ENCODE measurements at regions not wholly inside any gene's neighbourhood (a gene's known extent, or its start where the extent isn't known, plus 50 kb on each side); places are given as distances from the start of the nearest gene placed in this dataset.
"Not testable (repeated sequence)": the region's sequence is repeated elsewhere in the genome, so short reads cannot be mapped to it uniquely, and the experiment has no call there.

DNA sequence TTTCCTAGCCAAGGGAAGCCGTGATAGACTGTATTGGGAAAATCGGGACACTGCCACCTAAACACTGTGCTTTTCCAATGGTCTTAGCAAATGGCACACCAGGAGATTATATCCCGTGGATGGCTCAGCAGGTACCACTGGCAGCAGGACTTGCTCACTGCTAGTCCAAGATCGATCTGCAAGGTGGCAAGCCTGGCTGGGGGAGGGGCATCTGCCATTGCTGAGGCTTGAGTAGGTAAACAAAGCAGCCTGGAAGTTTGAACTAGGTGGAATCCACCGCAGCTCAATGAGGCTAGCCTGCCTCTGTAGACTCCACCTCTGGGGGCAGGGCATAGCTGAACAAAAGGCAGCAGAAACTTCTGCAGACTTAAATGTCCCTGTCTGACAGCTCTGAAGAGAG, 1262.7 kb upstream of the ZEB2 start:
- not testable (repeated sequence) for DNase-seq

- no peak for DNase-seq
Measured at GRCh38 chr2:145777914-145778313, 1258.0 kb upstream of the ZEB2 start.

GRCh38 chr2:145777297-145777696, 1257.4 kb upstream of the ZEB2 start:
- DNase-seq, result no peak

DNA sequence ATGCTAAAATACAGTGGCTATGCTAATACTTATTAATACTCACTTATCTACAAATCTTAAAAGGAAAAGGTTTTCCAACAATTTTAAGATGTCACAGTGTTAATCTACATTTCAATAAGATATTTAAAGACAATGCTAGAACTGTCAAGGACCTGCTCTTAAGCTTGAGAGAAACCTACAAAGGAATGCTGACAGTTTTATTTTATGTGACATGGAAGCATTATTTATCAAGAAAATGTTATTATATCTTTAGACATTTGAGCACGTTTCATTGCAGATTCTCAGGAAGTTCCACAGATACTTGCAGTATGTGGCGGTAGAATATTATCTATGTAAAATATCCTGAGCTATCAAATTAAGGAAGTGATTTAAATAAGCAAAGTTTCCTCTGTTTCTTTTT, 1255.7 kb upstream of the ZEB2 start:
- no peak for DNase-seq

- DNase-seq, result no peak
Measured at GRCh38 chr2:145771525-145771924, 1251.6 kb upstream of the ZEB2 start.

DNA sequence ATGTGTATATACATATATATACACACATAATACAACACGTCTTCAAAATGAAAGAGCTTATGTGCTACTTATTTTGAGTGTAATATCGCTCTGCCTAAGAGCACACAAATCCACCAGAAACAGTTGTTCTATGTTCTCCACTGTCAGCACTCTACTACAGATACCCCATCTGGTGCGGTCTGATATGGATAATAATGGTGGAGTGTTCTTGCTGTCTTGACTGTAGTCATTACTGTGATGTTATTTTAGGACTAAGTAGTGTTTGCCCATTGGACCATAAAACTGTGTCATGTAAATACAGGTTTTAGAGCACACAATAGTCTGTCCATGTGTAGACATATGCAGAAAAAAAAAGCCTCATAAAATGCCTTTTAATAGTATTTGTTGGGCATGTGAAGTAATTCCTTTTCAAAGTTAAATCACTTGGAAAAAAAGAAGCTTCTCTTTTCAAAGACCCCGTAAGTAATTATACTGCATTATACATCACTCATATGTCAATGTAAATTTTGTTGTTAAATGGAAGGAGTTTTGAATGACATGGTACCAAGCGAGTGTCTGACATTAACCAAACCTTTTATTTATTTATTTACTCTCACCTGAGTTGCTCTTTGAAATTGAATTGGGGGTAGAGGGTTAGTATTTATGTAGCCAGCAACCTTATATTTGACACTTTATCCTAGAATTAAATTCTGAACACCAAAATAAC, 1249.2 kb upstream of the ZEB2 start:
- DNase-seq, result peak; percentile 27

DNA sequence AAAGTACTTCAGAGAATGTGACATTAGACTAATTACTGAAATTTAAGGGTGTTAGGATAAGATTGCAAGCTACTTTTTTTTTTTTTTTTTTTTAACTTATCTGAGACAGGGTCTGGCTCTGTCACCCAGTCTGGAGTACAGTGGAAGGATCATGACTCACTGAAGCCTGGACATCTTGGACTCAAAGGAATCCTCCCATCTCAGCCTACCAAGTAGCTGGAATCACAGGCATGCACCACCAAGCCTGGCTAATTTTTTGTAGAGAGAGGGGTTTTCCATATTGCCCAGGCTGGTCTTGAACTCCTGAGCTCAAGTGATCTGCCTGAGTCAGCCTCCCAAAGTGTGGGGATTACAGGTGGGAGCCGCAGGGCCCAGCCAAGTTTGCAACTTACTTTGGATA, 1246.0 kb upstream of the ZEB2 start:
- DNase-seq, result no peak

GRCh38 chr2:145764631-145765030, 1244.7 kb upstream of the ZEB2 start:
- no peak for DNase-seq

GRCh38 chr2:145760781-145761649, 1241.1 kb upstream of the ZEB2 start:
- no peak for DNase-seq

DNA sequence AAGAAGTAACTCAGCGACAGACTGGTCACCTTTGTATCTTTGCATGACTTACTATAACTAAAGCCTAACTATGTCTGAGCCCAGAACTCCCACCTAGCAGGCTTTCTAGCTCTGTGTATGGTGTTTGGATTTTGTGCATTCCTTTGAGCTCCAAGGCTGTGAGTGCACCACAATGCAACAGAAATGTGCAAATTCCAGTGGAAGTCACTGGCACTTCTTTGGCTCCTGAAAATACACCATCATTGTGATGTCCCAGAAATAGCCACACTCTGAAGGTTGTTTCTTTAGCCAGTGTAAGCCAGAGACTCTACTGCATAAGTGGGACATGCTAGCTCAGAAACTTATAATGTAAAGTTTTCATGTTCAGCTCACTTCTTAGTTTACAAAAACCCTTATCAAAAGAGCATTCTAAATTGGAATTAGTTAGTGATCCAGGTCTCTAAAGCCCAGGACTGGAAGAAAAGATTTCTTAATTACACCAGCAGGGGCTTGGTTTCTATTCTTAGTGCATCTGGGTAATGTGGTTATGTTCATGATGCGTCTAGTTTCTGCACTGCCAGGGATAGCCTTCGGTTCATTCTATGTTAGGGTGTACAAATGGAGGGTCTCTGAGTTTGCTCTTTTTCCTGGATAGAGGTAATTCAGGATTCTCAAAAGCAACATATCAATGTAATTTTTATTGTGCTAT, 1239.5 kb upstream of the ZEB2 start:
- DNase-seq, result no peak

GRCh38 chr2:145757503-145758246, 1237.8 kb upstream of the ZEB2 start:
- DNase-seq, result no peak

DNA sequence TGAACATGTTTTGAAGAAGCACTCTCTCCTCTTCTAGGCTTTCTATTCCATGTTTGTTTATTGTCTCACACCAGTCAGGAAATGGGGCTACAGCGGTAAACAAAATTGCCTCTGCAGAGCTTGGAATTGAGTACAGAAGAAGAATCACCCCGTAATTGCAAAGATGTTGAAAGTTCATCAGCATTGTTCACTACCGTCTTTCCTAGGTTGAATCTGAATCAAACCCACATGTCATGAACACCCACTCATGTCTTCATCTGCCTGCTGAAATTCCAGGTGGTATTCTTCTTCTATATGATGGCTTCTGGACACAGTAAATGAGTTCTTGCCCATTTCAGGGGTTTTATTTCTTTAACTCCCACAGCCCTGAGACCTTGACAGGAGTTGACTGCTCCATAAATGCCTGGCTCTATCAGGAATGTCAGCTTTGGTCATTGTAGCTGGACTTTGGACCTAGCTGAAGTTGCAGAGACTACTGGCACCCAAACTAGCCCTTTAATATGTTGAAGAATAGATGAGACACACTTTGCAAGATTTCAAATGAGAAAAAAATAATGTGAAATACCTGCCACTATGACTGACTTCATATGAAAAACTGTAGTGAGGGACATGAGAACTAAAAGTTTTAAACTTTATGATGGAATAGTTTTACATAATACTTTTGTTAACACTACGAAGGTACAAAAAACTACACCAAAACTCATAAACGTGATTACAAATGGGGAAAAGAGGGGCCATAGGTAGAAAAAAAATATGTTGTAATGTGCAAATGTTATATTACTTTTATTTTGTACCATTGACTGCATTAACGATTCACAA, 1235.3 kb upstream of the ZEB2 start:
- no peak for DNase-seq

DNA sequence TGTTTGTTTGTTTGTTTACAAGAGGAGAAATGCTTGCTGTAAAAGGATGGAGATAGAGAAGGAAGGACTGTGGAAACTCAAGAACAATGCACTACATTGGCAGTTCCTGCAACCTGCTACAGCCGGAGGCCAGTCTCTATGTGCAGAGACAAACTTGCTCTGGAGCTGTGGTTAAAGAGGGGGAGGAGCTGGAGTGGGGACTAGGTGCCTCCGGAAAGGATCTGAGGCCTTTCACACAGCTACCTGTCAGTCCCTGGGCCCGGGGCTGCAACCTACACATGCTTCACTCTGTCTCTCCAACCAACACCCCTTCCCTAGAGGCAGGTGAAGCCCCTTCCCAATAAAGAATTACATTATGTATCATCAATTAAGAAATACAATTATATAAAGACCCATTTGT, 1234.0 kb upstream of the ZEB2 start:
- no peak for DNase-seq

- DNase-seq, result no peak
Measured at GRCh38 chr2:145753041-145753608, 1233.2 kb upstream of the ZEB2 start.

DNA sequence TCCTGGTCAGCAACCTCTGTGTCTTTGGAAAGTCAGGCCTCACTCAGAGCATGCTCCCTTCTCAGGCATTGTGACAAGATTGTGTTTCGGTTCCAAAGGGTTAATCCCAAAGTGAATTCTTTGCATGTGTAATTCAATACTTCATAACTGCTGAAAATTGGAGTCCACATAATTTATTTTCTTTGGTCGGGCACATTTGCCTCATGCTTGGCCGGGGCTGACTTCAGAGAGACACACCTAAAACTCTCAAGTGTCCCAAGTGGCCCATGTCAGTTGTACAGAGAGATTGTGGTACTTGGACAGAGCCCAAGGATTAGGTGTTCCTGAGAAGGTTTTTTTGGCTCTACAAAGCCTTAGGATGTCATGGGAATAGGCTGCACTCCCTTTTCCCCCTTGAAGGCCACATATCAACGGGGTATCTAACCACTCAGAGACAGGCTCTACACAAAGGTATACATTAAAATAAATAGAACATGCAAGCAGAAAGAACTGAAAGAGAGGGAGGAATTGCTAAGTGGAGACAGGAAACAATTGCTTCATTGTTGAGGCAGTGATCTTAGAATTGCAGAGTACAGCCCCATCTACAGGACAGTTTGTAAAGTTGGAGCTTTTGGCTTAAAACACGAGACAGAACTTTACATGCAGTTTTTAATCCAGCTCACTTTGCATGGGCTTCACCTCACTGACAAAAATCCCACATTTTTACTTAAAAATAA, 1232.3 kb upstream of the ZEB2 start:
- peak; percentile 21 for DNase-seq

GRCh38 chr2:145751629-145752028, 1231.7 kb upstream of the ZEB2 start:
- no peak for DNase-seq

- no peak for DNase-seq
Measured at GRCh38 chr2:145751155-145751554, 1231.2 kb upstream of the ZEB2 start.

DNA sequence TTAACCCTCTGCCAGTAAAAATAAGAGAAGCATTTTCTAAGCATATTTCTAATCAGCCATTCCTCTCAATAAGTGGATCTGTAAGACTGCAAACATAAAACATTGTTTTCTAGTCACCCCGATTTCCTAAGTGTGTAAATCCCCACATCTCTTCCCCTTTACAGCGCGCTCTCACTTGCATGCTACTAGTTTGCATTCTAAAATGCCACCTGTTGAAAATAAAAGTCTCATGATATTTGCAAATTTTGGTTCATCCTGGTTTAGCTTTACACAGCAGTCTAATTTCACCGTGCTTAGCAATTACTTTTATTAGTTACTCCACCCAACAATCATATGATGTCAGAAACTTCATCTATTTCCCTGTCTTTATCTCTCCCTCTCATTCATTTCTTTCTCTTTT, 1230.7 kb upstream of the ZEB2 start:
- no peak for DNase-seq

DNA sequence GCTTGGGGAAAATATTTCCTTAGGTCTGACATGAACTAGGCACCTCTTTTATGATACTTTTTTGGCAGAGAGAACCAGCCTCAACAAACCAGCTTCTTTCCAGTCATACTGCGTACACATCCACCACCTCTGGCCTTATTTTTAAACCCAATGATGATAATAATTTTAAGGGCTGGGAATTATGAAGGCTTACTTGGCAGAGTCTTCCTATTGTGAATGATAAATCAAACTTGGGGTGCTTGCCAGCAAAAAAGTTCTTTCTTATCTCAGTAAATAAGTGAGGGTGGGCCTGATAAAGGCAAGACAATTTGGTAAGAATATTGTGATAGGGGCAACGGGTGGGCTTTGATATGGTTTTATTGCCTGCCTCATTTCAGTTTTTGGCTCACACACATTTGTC, 1230.2 kb upstream of the ZEB2 start:
- DNase-seq, result no peak

DNA sequence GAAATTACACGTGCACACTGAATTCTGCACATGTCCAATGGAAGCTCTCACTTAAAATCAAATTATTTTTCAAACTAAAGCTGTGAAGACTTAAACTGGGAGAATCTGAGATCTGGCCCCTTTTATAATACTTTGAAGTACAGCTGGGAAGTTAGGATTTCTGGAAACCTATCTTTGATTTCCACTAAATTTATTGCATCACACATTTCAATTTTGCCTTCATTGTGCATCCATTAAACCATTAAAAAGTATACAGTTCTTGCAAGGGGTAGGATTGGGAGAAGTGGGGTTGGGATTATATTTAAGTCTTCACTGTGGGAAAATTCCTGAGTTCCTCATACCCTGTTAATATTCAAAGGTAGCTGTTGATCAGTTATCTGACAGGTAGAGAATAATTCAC, 1229.6 kb upstream of the ZEB2 start:
- DNase-seq, result no peak

DNA sequence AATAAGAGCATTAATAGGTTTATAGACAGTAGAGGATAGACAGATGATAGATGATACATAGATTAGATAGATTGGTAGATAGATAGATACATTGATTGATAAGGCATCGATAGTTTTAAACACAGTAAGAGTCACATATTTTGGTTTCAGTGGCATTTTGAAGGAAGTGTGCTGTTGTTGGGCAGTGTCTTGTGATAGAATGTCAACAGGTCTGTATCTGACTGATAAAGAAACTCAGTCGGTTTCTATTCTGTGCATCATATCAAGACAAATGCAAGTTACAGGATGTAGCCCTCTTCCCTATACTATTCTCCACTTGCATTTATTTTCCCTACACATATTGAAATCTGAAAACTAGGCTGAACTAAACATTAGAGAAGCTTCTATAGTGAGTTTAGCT, 1229.0 kb upstream of the ZEB2 start:
- DNase-seq, result no peak
